GM19240 (cell line): ENCODE measurements at regions not wholly inside any gene's neighbourhood (a gene's known extent, or its start where the extent isn't known, plus 50 kb on each side); places are given as distances from the start of the nearest gene placed in this dataset.
"Not testable (repeated sequence)": the region's sequence is repeated elsewhere in the genome, so short reads cannot be mapped to it uniquely, and the experiment has no call there.

Experiments
- DNase-seq: peaks from one replicate; pipeline ENCODE4 v3.0.0; 2011; ENCODE audit warnings: low spot score; ENCODE audit not compliant: insufficient read length

- no peak for DNase-seq
Observed at GRCh38 chr1:234920136-234920842, 208.3 kb downstream of the TOMM20 start.

- no peak for DNase-seq
Observed at GRCh38 chr1:234918961-234919761, 209.5 kb downstream of the TOMM20 start.

- no peak for DNase-seq
Observed at GRCh38 chr1:234918181-234918841, 210.3 kb downstream of the TOMM20 start.

GRCh38 chr1:234917495-234918180 lies 211.0 kb downstream of the TOMM20 start:
- no peak for DNase-seq

GRCh38 chr1:234916840-234917239 lies 211.8 kb downstream of the TOMM20 start:
- DNase-seq, result no peak

GRCh38 chr1:234915924-234916675 lies 212.5 kb downstream of the TOMM20 start:
- DNase-seq, result no peak

GRCh38 chr1:234914606-234915290 lies 213.9 kb downstream of the TOMM20 start:
- no peak for DNase-seq

GRCh38 chr1:234913771-234914170 lies 214.9 kb downstream of the TOMM20 start:
- no peak for DNase-seq

GRCh38 chr1:234913278-234913649 lies 215.4 kb downstream of the TOMM20 start:
- no peak for DNase-seq

GRCh38 chr1:234912548-234913277 lies 215.9 kb downstream of the TOMM20 start:
- DNase-seq, result no peak

- no peak for DNase-seq
Observed at GRCh38 chr1:234911787-234912186, 216.8 kb downstream of the TOMM20 start.

GRCh38 chr1:234911136-234911535 lies 217.5 kb downstream of the TOMM20 start:
- DNase-seq, result not testable (repeated sequence)

- DNase-seq, result no peak
Observed at GRCh38 chr1:234909851-234910250, 218.8 kb downstream of the TOMM20 start.

- DNase-seq, result no peak
Observed at GRCh38 chr1:234909307-234909810, 219.3 kb downstream of the TOMM20 start.

GRCh38 chr1:234908571-234908970 lies 220.1 kb downstream of the TOMM20 start:
- DNase-seq, result no peak

GRCh38 chr1:234907940-234908405 lies 220.7 kb downstream of the TOMM20 start:
- no peak for DNase-seq

GRCh38 chr1:234907208-234907939 lies 221.3 kb downstream of the TOMM20 start:
- DNase-seq, result no peak

- DNase-seq, result no peak
Observed at GRCh38 chr1:234906654-234907053, 222.0 kb downstream of the TOMM20 start.
